H9 (cell line): ENCODE measurements at regions not wholly inside any gene's neighbourhood (a gene's known extent, or its start where the extent isn't known, plus 50 kb on each side); places are given as distances from the start of the nearest gene placed in this dataset.

ENCODE experiments used
- DNase-seq: peaks from one replicate; pipeline ENCODE4 v3.0.0-alpha.2; 2017
- H2AFZ ChIP-seq: one replicate; pipeline ENCODE4 v1.6.1; 2013; ENCODE audit warnings: mild to moderate bottlenecking, low read length, control low read depth, moderate library complexity
- H2AK5ac ChIP-seq: 2 replicates; pipeline ENCODE4 v1.6.1; 2013; ENCODE audit warnings: low read length, control low read depth, mixed read lengths; ENCODE audit not compliant: insufficient read length
- H2BK120ac ChIP-seq: one replicate; pipeline ENCODE4 v1.6.1; 2013; ENCODE audit warnings: low read depth, mild to moderate bottlenecking, low read length, control low read depth, inconsistent platforms; ENCODE audit not compliant: poor library complexity, severe bottlenecking
- H2BK12ac ChIP-seq: 2 replicates; pipeline ENCODE4 v1.6.1; 2013; ENCODE audit warnings: low read length, control low read depth, mixed read lengths, low read depth; ENCODE audit not compliant: insufficient read length
- H2BK15ac ChIP-seq: 2 replicates; pipeline ENCODE4 v1.6.1; 2013; ENCODE audit warnings: low read depth, low read length, control low read depth
- H2BK20ac ChIP-seq: one replicate; pipeline ENCODE4 v1.6.1; 2013; ENCODE audit warnings: low read depth, mild to moderate bottlenecking, low read length, control low read depth, inconsistent platforms; ENCODE audit not compliant: poor library complexity, severe bottlenecking
- H2BK5ac ChIP-seq: 2 replicates; pipeline ENCODE4 v1.6.1; 2013; ENCODE audit warnings: low read length, control low read depth, mixed read lengths; ENCODE audit not compliant: insufficient read length
- H3K14ac ChIP-seq: 2 replicates; pipeline ENCODE4 v1.6.1; 2013; ENCODE audit warnings: low read length, control low read depth; ENCODE audit not compliant: insufficient read depth
- H3K18ac ChIP-seq: 2 replicates; pipeline ENCODE4 v1.6.1; 2013; ENCODE audit warnings: low read depth, mild to moderate bottlenecking, mixed read lengths, low read length, control low read depth; ENCODE audit not compliant: insufficient read length
- H3K23ac ChIP-seq: 2 replicates; pipeline ENCODE4 v1.6.1; 2013; ENCODE audit warnings: low read length, control low read depth, mixed read lengths, low read depth; ENCODE audit not compliant: insufficient read length
- H3K23me2 ChIP-seq: 2 replicates; pipeline ENCODE4 v1.6.1; 2013; ENCODE audit warnings: low read depth, mild to moderate bottlenecking, mixed read lengths, low read length, control low read depth; ENCODE audit not compliant: insufficient read length, poor library complexity, severe bottlenecking
- H3K27ac ChIP-seq: 2 replicates; pipeline ENCODE4 v1.5.1; 2013; ENCODE audit warnings: low read length, control low read depth, mixed read lengths, low read depth; ENCODE audit not compliant: insufficient read length
- H3K27me3 ChIP-seq: 2 replicates; pipeline ENCODE4 v1.6.1; 2013; ENCODE audit warnings: low read length, control low read depth, inconsistent platforms; ENCODE audit not compliant: insufficient read depth
- H3K4ac ChIP-seq: 2 replicates; pipeline ENCODE4 v1.6.1; 2013; ENCODE audit warnings: low read depth, mild to moderate bottlenecking, control low read depth, inconsistent platforms, low read length, moderate library complexity
- H3K4me1 ChIP-seq: 2 replicates; pipeline ENCODE4 v1.6.1; 2013; ENCODE audit warnings: low read length, control low read depth, inconsistent platforms; ENCODE audit not compliant: insufficient read depth
- H3K4me2 ChIP-seq: 2 replicates; pipeline ENCODE4 v1.6.1; 2013; ENCODE audit warnings: low read length, control low read depth, mixed read lengths; ENCODE audit not compliant: insufficient read length, insufficient read depth
- H3K56ac ChIP-seq: 2 replicates; pipeline ENCODE4 v1.6.1; 2013; ENCODE audit warnings: low read depth, mild to moderate bottlenecking, mixed read lengths, low read length, control low read depth; ENCODE audit not compliant: insufficient read length
- H3K79me1 ChIP-seq: 2 replicates; pipeline ENCODE4 v1.6.1; 2013; ENCODE audit warnings: low read depth, mild to moderate bottlenecking, moderate library complexity, low read length, control low read depth, inconsistent platforms; ENCODE audit not compliant: insufficient read depth, poor library complexity, severe bottlenecking
- H3K79me2 ChIP-seq: 2 replicates; pipeline ENCODE4 v1.6.1; 2013; ENCODE audit warnings: low read length, control low read depth, inconsistent platforms; ENCODE audit not compliant: insufficient read depth
- H3K9ac ChIP-seq: 2 replicates; pipeline ENCODE4 v1.6.1; 2013; ENCODE audit warnings: low read length, control low read depth, mixed read lengths; ENCODE audit not compliant: insufficient read length; ENCODE audit errors: extremely low read depth
- H3K9me3 ChIP-seq: one replicate; pipeline ENCODE4 v1.6.1; 2013; ENCODE audit warnings: low read depth, low read length, inconsistent platforms; ENCODE audit not compliant: control insufficient read depth
- H3T11ph ChIP-seq: one replicate; pipeline ENCODE4 v1.6.1; 2013; ENCODE audit warnings: mild to moderate bottlenecking, low read length, control low read depth, inconsistent platforms
- H4K20me1 ChIP-seq: one replicate; pipeline ENCODE4 v1.6.1; 2013; ENCODE audit not compliant: control insufficient read depth, insufficient read length, insufficient read depth
- H4K5ac ChIP-seq: 2 replicates; pipeline ENCODE4 v1.6.1; 2013; ENCODE audit warnings: low read depth, mild to moderate bottlenecking, mixed read lengths, low read length, control low read depth; ENCODE audit not compliant: insufficient read length
- H4K8ac ChIP-seq: replicated peaks from 2 replicates; pipeline ENCODE4 v1.6.1; 2013; ENCODE audit warnings: low read length, control low read depth, mixed read lengths, low read depth; ENCODE audit not compliant: insufficient read length
- H4K91ac ChIP-seq: 2 replicates; pipeline ENCODE4 v1.6.1; 2013; ENCODE audit warnings: low read depth, mild to moderate bottlenecking, moderate library complexity, mixed read lengths, low read length, control low read depth; ENCODE audit not compliant: insufficient read length
- H3K27ac Mint-ChIP-seq, 3 experiments: 2 replicates in 2 of 3; 3 replicates in 1 of 3; pipeline ENCODE4 v1.8.0; 2020 to 2021; ENCODE audit warnings: mixed read lengths in 3 of 3, mild to moderate bottlenecking in 1 of 3, moderate library complexity in 1 of 3
- H3K27me3 Mint-ChIP-seq: 2 replicates; pipeline ENCODE4 v1.8.0; 2021; ENCODE audit warnings: low read depth, mild to moderate bottlenecking, moderate library complexity, mixed read lengths
- H3K36me3 Mint-ChIP-seq, 3 experiments: 2 replicates in 2 of 3; 3 replicates in 1 of 3; pipeline ENCODE4 v1.8.0; 2020 to 2021; ENCODE audit warnings: low read depth in 3 of 3, mixed read lengths in 3 of 3; ENCODE audit not compliant: insufficient read depth in 1 of 3
- H3K4me1 Mint-ChIP-seq, 2 experiments: 2 replicates each; pipeline ENCODE4 v1.8.0; 2020; ENCODE audit warnings: mixed read lengths in 2 of 2
- H3K4me3 Mint-ChIP-seq, 2 experiments: 2 replicates in 1 of 2; 3 replicates in 1 of 2; pipeline ENCODE4 v1.8.0; 2020 to 2021; ENCODE audit warnings: mild to moderate bottlenecking in 2 of 2, mixed read lengths in 2 of 2, moderate library complexity in 1 of 2
- H3K9me3 Mint-ChIP-seq, 2 experiments: 2 replicates in 1 of 2; 3 replicates in 1 of 2; pipeline ENCODE4 v1.8.0; 2020; ENCODE audit warnings: mild to moderate bottlenecking in 2 of 2, mixed read lengths in 2 of 2, moderate library complexity in 1 of 2
- CTCF ChIP-seq: fragments of 200-600 bp; sonication (generic); conservative IDR thresholded peaks from 3 replicates; pipeline ENCODE4 v1.8.0; 2021; ENCODE audit warnings: antibody characterized with exemption, mild to moderate bottlenecking
- WGBS: extraction: QIAGEN DNeasy Blood & Tissue Kit; methylation state at CpG from one replicate; pipeline ENCODE4 v1.1.7; 2013; ENCODE audit warnings: missing lambda C conversion rate, low lambda C conversion rate, mixed read lengths; ENCODE audit not compliant: insufficient read length; ENCODE audit errors: extremely low coverage; 5-methylcytosine and 5-hydroxymethylcytosine counted together

GRCh38 chr4:177057186-177057585 is 252.5 kb upstream of the NEIL3 start:
- Histone ChIP-seq H4K20me1 (no peaks in the 10 kb centered on the region), H3T11ph (no peak overlapping the region), H2BK12ac (no peak overlapping the region), H4K8ac (no peak overlapping the region), H3K4me1 (no peaks in the 10 kb centered on the region), H3K23me2 (no peaks in the 10 kb centered on the region), H3K14ac (no peak overlapping the region), H3K56ac (no peak overlapping the region), H3K23ac (no peak overlapping the region), H2BK5ac (no peak overlapping the region), H2AK5ac (no peak overlapping the region), H3K27me3 (no peaks in the 10 kb centered on the region), H3K79me2 (no peaks in the 10 kb centered on the region), H2BK20ac (no peak overlapping the region), H3K4me2 (no peak overlapping the region), H4K5ac (no peak overlapping the region), H3K4ac (no peak overlapping the region), H2BK15ac (no peak overlapping the region), H3K79me1 (no peaks in the 10 kb centered on the region), H4K91ac (no peak overlapping the region), H3K18ac (no peak overlapping the region), H3K9ac (no peak overlapping the region), H3K27ac (no peak overlapping the region), H2AFZ (no peak overlapping the region), H2BK120ac (no peak overlapping the region), H3K9me3 (no peaks in the 10 kb centered on the region)
- H3K36me3 Mint-ChIP-seq, result no peaks in the 10 kb centered on the region
- H3K4me3 Mint-ChIP-seq, result no peak overlapping the region
- no peaks in the 10 kb centered on the region for H3K9me3 Mint-ChIP-seq
- no CpG with 5 or more reads among the region's 2 CpGs for WGBS
- no peaks in the 10 kb centered on the region for H3K27me3 Mint-ChIP-seq
- H3K4me1 Mint-ChIP-seq, result no peaks in the 10 kb centered on the region
- no peak for TF ChIP-seq CTCF
- DNase-seq, result no peak
- no peak overlapping the region for H3K27ac Mint-ChIP-seq
